Kidney tubule cell (primary cell): ENCODE measurements at regions not wholly inside any gene's neighbourhood (a gene's known extent, or its start where the extent isn't known, plus 50 kb on each side); places are given as distances from the start of the nearest gene placed in this dataset.
A peak's percentile ranks its signal among the peaks of the same experiment; 100 is the strongest.

Source experiments
- DNase-seq: peaks from one replicate; pipeline ENCODE4 v3.0.0-alpha.2; 2018; ENCODE audit warnings: low spot score

DNA sequence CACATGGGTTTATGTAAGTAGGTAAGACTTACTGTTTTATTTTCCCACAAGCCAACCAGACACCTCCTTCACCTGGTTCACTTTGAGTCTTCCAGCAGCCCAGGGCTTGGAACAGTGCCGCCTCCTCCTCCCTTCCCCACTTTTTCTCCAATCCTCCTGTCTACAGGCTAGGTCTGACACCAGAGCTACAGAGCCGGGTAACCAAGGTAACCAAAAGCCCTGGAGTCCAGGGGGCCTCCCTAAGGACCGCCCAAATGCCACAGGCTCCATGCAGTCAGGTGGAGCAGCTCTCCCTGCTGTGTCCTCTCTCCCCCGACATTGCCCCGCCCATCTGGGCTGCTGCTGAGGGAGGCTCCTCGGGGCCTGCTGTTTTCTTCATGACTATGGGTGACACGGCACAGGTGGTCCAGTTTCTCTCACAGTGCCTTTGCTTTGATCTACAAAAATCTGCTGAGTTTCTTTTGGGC is 138.0 kb upstream of the EFNA5 start:
- peak; percentile 25 for DNase-seq

DNA sequence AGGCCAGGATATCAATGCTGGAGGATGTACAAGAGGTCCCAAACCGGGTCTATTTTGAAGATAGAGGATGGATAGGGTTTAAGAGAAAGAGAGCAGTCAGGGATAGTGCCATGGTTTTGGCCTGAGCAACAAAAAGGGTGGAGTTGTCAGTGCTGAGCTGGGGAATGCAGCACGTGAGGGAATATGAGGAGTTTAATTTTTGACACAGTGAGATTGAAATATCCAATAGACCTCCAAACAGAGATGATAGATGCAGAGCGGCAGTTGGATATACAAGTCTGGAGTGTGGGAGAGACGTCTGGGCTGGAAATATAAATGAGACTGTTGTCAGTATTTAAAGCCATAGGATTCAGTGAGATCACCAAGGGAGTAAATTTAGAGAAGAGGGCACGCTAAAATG is 136.7 kb upstream of the EFNA5 start:
- DNase-seq, result no peak

DNA sequence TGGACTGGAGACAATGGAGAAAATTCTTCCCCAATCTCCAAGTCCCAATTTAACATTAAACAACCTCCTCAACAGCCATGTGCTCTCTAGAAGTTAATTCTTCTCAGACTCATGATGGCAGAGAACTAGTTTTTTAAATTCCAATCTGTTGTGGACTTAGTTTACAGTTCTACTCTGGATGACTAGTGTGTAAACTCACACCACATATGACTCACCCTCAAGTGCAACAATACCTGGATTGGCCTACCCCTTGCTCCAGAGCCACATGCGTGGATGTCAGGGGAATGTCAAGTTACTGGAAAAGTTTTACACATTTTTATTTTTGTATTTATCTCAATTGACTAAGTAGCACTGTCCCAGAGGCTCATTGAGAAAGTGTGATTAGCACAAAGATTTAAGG is 136.0 kb upstream of the EFNA5 start:
- DNase-seq, result peak; percentile 18

DNA sequence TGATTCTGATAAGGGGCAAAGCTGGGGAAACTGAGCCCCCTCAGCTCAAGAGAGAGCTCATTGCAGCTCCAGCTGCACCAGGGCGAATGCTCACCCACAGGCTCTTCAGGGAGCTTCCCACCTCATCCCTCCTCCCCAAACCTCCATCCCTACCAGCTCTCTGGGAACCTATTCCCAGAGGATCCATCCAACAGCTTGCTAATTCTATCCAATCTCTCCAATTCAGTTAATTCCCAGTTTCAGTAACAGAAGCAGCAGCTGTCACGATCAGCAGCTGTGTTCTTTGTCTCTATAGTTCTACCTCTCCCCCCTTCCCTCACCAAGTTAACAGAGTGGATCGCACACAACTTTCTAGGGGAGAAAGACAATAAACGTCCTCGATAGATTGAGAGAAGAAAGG is 135.5 kb upstream of the EFNA5 start:
- DNase-seq, result no peak

DNA sequence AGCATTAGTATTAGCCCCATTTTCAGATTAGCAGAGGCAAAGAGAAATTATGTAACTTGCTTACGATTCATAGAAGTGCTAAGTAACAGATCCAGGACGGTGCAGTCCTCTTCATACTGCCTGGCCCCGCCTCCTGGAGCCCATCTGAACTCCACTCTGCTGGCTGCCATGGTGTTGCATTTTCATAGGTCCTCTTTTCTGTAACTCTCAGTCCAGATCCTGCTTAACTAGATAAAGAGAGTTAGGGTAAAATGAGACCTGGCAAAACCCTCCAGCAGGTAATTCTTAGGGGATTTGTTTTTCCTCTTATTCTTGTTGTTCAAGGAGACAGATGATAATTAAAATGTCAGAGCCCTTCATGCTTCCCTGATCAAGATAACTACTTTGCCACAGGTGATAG is 135.1 kb upstream of the EFNA5 start:
- DNase-seq, result no peak

DNA sequence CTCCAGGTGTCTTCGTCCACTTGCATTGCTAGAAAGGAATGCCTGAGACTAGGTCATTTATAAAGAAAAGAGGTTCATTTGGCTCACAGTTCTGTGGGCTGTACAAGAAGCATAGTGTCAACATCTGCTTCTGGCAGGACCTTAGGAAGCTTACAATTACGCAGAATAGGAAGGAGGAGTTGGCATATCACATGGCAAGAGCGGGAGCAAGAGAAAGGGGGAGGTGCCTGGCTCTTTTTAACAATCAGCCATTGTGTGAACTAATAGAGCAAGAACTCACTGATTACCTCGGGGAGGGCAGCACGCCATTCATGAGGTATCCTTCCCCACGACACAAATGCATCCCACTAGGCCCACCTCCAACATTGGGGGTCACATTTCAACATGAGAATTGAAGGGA is 134.4 kb upstream of the EFNA5 start:
- DNase-seq, result no peak

DNA sequence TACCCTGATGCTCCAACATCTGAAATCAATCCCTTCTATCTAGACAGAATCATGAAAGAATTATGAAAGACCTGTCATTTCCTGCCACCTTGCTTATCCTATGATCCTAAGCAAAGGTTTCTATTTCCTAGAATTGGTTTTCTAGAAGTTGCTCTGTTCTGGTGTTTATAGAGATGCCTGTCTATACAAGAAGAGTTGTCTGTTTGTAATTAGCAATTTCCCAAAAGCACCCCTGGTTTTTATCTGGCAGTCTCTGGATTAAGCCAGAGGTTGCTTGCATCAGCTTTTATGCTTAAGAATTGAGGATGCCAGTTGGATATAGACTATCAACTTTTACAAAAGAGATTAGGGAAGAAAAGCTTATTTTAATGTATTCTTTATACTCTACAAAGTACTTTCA is 133.0 kb upstream of the EFNA5 start:
- DNase-seq, result no peak

DNA sequence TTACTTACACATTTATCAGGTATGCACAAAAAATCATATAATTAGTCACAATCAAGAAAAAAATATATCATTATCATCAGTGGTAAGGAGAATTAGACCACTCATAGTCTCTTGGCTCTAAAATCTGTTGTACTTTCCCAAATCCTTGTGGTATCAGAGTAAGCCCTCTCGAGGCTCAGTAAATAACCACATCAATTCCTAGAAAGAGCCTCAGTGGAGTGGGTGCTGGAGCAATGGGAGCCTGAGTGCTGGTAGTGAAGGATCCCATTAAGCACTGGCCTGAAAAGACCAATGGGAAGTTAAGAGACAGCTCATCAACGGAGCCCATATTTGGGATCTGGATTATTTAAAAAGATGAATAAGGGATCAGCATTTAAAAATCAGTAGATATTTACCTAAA is 130.3 kb upstream of the EFNA5 start:
- DNase-seq, result no peak

DNA sequence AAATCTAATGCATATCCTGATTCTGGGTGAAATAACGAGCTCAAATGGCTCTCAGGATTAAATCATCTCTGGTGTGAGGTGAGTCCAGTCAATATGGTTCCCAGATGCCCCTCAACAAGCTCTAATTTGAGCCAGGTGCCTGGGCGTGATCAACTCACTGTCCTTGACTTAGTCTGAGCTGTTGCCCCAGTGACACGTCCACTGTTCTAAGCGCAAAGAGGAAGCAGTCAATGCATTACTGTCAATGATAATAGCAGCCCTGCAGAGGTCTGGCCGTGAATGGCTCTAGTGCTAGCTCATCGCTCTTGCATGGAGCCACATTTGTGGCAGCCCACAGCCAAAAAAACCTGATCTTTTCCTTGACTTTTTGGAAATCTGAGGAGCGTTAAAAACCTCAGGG is 128.6 kb upstream of the EFNA5 start:
- no peak for DNase-seq

DNA sequence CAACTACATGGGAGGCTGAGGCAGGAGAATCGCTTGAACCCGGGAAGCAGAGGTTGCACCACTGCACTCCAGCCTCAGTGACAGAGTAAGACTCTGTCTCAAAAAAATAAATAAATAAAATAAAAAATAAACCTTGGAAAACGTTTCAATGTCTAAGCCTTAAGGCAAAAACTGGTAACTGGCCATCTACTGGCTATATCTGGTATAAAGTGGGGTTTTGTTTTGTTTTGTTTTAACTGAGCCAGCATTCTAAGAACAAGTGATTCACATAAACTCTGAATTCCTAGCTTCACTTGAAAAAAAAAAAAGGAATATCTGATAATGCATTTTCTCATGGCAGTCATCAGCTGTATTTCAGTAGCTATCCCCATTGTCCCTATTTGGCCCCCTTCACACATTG is 126.1 kb upstream of the EFNA5 start:
- no peak for DNase-seq

DNA sequence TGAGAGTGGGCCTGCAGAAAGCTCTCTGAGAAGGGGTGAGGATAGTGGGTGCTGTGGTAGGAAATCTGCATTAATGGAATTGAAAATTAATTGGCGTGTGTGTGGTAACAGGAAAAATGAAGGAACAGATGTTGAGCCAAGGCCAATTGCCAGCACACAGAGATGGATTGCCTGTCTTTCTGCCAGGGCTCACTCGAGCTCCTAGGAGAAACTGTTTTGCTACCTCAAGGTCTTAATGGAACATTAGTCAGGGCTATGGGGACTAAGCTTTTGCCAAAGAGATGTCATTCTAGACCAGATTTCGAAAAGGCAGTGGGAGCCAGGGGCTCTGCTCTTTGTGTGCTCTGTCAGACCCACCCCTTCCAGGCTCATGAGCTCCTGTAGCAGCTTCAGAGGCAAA is 124.0 kb upstream of the EFNA5 start:
- no peak for DNase-seq

DNA sequence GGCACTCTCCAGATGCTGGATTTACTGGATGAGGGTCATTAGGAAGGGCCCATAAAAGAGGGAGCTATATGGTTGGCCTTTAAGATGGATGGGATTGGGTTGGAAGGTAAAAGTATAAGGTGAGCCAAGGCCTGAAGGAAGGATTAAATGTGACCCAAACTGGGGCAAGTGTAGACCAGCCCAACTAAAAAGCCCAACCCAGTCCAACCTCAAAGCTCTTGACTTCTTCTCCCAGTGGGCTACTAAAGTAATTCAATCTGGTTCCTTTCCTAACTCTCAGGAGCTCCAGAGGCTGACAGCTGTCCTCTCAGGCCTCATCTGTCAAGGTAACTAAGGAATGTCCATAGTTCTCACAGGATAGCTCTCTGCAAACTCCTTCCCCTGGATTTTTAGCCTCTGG is 122.2 kb upstream of the EFNA5 start:
- no peak for DNase-seq

DNA sequence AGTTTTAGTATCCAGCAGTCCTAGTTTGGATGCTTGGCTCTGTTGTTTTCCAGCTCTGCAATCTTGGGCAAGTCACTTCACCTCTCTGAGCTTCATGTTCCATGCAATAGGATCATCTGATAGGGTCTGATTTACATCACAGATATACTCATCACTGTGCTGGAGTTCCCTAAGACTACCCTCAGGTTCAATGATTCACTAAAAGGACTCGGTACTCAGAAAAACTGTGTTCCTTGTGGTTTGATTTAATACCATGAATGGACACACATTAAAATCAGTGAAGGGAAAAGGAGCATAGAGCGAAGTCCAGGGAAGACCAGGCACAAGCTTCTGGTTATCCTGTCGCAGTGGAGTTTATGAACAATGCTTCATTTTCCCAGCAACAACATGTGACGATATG is 119.9 kb upstream of the EFNA5 start:
- DNase-seq, result peak; percentile 29

DNA sequence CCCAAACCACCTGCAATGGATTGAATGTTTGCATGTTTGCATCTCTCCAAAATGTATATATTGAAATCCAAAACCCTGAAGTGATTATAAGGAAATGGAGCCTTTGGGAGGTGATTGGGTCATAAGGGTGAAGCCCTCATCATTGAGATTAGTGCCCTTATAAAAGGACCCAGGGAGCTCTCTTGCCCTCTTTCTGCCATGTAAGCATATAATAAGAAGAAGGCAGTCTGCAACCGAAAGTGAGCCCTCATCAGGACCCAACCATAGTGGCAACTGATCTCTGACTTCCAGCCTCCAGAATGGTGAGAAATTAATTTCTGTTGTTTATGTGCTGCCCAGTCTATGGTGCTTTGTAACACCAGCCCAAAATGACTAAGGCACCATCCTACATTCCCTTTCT is 115.7 kb upstream of the EFNA5 start:
- DNase-seq, result no peak

DNA sequence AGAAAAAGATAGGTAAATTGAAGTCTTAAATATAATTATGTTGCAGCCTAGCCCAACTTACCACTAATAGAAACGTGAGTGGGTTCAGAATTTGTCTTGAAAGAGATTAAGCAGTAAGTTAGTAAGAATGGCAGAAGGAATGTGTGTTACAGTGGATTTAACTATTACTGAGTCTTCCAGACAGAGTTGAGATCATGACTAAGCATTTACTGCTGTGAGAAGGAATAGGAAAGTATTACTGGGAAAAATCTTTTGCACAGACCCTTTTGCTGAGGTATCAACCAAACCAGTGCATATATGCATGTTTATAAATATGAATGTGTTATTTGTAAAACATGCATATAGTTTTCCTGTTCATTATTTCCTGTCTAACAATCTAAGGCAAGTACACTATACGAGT is 112.8 kb upstream of the EFNA5 start:
- no peak for DNase-seq

DNA sequence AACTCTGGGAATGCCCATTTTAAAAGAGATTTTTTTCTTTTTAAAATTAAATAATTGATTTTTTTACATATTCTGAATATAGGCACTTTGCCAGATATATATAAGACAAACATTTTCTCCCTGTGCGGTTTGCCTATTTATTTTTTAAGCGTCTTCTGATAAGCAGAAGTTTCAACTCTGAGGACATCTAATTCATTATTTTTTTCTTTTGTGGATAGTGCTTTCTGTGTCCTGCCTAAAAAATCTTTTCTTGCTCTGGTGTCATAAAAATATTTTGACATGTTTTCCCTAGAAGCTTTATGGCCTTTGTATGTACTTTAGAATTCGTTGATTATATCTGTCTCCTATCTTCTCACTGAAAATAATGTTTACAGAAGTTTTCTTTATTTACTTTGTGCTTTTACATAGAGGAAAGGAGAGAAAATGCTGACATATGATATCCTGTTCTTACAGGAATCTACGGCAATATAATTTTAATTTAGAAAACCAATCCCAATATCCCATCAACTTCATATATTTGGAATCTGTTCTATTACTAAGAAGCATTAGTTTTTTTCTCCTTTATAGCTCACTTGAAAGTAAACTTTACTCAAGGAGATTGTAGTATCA is 111.9 kb upstream of the EFNA5 start:
- no peak for DNase-seq

DNA sequence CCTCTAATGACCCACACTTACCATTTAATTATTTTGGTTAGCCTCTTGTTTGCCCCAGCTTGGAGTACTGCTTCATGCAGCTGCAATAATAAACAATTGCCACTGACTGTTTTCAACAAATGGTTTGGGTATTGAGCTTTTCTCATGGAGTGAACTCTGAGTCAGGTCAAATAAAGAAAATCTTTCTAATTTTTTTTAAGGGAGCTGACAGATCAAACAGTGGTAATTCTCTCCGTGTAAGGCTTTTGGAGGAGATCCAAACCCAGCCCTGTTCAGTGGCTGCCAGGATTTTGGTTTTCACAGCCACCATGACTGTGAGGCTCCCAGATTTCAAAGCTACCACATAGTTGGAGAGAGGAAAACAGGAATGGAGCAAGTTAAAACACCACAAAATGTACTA is 110.7 kb upstream of the EFNA5 start:
- no peak for DNase-seq

DNA sequence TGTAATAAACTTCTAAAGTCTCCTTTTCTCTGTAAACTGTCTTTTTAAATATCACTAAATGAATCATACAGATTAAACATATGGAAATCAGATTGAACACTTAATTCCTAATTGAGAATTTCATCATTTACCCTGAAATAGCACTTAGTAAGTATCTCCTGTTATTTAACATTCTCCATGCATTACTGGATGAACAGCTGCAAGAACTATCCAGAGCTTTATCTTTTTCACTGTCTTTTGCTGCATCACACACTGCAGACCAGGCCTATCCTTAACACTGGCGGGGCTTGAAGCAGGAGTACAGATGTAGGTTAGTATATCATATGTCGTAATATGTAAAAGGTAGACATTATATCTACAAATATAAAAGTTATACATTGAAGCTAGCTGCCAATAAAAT is 108.7 kb upstream of the EFNA5 start:
- DNase-seq, result no peak

DNA sequence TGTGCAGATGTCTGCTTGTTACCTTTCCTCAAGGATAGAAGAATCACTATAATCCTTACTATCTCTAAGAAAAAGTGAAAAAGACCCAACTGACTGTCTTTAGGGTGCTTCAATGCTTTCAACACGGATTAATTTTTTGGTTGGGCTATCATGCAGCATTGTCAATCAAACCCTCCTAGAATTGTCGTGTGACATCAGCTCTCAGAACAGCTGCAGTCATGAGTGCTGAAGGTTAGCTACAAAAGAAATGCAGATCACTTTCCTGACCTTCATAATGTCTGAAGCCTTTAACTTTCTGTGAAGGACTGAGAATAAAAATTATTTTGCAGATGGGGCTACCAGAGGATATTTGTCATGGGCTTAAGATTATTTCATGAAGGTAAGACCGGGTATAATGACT is 107.9 kb upstream of the EFNA5 start:
- DNase-seq, result no peak

DNA sequence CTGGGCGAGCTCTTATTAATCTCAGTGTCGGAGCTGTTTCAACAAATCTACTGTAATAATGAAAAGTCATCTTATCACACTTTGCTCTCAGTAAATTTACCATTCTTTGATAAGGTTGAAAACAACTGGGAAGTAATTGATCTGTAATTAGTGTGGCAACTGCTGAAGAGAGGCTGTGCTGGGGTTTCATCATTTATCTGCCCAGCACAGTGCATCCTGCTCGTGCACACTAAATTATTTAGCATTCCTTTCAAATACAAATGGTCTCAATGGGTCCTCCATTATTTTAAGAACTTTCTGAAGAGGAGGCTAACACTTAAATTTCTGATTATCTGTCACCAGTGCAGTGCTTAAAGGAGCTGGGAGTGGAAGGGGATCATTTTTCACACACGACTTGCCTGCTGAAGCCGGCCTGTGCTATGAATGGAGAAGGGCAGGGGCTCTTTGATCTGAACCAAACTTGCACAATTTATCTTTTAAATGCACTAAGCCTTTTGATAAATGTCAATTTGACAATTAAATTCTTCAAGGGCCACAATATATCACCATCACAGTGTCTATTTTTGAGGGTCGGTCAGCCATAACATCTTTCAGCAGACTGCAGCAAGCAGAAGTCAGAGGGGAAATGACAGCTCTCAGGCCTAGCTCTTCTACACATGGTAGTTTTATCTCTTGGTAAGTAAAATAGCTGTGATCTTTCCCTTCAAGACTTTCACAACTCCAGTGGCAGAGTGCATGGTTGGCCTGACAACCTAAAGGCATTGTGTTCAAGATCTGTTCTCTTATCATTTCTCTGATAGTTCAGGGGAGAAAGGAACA is 106.4 kb upstream of the EFNA5 start:
- no peak for DNase-seq

DNA sequence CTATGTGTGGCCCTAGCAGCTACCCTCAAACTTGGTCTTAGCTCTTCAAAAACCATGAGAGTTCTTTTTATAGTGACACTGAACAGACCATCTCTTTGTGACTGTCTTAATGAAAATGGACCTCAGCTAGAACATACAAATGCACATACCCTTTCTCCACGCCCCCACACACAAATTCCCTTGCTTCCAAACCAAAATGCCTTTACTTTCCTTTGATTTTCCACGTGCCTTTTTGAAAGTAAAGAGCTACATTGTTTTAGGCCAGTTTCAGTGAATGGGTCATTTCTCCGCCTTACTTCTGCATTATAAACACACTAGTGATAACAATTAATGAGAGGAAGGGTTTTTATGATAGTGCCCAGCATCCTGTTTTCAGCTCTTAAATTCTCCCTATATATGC is 105.8 kb upstream of the EFNA5 start:
- no peak for DNase-seq

DNA sequence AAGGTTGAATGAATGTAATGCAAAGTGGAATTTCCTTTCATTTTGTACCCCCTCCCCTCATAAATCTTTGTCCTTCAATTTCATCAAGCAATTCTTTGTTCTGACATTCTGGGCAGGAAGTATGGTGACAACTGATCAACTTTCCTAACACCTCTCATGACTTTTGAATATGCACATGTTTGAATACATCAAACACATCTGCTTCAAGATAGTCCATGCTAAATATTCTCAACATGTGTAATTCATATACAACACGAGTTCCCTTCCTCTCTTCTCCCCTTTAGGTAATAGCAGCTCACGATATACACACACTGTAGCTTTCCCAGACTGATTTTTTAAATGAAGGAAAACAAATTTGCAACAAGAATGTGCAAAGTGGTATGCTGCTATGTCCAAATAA is 103.6 kb upstream of the EFNA5 start:
- DNase-seq, result no peak

DNA sequence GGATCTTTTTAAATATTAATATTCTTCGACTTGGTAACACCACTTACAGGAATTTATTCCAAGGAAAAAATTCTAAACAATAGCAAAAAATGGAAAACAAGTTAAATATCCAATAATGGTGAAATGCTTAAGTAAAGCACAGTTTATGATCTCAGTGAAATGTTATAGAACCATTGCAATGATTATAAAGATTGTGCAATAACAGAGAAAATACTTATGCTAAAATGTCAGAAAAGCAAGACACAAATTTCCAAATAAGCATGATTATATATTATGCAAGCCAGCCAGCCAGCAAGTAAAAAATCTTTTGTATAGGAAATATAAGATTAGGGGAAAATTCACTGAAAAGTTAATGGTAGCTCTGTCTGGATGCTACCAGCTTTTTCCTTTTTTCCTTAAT is 102.7 kb upstream of the EFNA5 start:
- DNase-seq, result no peak
